Stimulated activated CD4-positive, alpha-beta T cell treated with anti-CD3 and anti-CD28 coated beads, Interleukin-1b, Interleukin-23, amount 100 ng/mL, for 24 hours (primary cell): ENCODE measurements at regions not wholly inside any gene's neighbourhood (a gene's known extent, or its start where the extent isn't known, plus 50 kb on each side); places are given as distances from the start of the nearest gene placed in this dataset.

ENCODE experiments used
- DNase-seq, 4 experiments: peaks; one replicate each; pipeline ENCODE4 v3.0.0-alpha.2; 2020; ENCODE audit warnings: low read depth in 4 of 4, low spot score in 1 of 4

DNA sequence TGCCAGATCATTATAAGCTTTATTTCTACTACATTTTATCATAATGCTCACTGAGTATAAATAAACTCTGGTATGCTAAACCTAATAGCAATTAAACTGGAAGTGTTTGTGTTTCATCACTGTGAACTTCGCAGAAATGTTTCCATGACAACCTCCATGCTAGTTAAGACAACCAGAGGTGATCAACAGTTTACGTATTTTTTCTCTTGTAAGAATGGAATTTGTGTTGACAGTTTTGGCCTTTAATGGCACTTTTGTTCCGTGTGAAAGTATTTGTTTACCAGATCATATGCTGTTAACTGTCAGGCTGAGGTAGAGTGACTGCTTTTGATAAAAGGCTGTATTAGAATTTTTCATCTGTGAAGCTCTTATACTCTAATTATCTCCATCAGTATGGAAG, 212.1 kb upstream of the PPP1R3A start:
- DNase-seq, result no peak

- DNase-seq, result no peak
Observed at GRCh38 chr7:114128880-114129279, 210.1 kb upstream of the PPP1R3A start.

- no peak for DNase-seq
Observed at GRCh38 chr7:114126095-114126494, 207.3 kb upstream of the PPP1R3A start.

- no peak for DNase-seq
Observed at GRCh38 chr7:114112806-114113205, 194.0 kb upstream of the PPP1R3A start.

DNA sequence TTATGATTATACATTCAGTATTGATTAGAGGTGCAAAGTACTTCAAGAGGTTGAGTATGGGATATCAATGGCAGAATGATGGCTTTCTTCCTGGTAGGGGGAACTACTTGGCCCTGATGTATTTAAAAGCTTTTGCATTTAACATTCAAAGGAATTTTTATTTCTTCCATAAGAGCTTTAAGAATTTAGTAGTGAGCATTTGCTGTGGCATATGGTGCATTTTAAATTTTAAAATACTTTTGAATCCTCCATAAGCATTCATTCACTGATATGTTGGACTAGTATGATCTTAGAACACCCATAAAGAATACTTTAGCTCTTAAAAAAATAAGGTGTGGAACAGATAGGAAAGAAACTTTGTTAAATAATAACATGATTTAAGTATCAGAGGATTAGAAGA, 191.9 kb upstream of the PPP1R3A start:
- no peak for DNase-seq

- no peak for DNase-seq
Observed at GRCh38 chr7:114109721-114110120, 190.9 kb upstream of the PPP1R3A start.

GRCh38 chr7:114109304-114109703, 190.5 kb upstream of the PPP1R3A start:
- no peak for DNase-seq

DNA sequence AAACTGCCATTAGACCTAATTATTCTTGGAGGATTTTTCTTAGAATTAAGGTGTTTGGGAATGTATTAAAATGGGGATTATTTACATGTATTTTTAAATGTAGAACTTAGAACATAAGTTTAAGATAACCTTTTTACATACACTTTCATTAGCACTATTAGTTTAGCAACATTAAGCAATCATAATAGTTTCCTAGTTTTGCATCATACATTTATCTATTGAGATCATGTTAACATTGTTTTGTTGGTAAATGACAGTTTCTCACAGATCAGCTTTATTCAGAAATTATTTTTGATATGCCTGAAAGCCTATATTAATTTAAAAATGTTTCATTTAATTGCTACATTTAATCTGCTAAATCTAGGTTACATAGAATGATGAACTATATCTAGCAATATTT, 189.7 kb upstream of the PPP1R3A start:
- DNase-seq, result no peak

DNA sequence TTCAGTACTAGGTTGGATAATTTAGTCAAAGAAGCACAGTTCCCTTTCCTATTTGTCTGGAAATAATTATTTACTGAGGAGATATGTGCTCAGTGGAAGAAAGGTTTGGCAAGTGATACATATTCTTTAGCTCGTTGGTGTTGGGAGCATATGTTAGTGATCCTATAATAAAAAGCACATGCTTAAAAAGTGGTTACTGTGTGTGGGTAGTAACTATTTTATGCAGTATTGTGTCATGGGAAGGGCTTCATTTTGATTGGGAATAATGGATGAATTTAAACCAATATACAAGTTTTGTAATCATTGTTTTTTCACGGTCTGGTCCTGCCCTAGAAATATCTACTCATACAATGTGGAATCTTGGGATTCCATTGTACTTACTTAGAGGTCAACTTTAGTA, 188.7 kb upstream of the PPP1R3A start:
- no peak for DNase-seq

DNA sequence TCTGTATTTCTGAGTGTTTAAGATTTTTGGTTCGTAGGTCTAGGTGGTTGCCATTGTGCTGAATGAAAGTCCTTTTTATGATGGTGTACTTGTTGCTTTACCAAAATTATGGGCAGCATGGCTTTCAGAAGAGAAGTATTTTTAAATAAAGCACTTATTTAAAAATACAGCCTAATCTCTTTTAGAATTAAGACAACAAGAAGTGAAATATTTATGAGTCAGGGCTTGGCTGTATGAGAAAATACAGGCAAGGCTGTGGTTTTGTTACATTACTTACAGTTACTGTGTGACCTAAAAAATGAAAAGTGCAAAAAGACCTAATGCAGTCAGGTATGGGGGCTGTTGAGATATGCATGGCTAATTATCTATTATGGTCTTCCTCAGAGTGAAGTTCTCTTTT, 185.2 kb upstream of the PPP1R3A start:
- DNase-seq, result no peak

DNA sequence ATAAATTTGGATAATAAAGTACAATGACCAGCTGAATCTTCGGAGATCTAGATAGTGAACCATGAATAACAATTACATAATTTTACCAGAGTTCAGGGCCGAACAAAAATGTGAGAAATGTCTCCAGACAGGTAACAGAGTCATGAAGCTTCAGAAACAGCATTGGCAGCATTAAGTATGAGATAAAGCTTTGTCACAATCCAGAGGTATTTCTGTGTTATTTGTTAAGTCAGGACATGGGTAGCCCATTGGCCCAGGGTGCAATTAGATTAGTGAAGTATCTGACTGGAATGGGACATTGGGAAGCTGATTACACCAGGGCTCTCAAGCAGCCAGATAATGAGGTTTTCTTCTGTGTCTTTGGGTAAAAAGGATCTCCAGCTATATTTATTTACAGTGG, 184.2 kb upstream of the PPP1R3A start:
- no peak for DNase-seq

DNA sequence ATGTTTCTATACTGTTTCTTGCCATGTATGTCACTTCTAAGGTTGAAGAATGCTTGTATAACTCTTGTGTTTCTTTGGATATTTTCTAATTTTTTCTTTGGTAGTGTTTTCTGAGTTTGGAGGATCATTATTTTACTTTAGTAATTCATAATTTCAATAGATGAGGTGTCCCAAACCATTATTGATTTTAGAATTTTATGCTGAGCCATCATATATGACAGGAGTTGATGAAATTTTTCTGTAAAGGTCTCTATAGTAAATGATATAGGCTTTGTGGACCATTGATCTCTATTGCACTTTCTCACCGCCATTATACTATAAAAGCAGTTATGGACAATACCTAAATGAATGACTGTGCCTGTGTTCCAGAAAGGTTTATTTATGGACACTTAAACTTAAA, 183.3 kb upstream of the PPP1R3A start:
- DNase-seq, result no peak

GRCh38 chr7:114100810-114101209, 182.0 kb upstream of the PPP1R3A start:
- DNase-seq, result no peak

DNA sequence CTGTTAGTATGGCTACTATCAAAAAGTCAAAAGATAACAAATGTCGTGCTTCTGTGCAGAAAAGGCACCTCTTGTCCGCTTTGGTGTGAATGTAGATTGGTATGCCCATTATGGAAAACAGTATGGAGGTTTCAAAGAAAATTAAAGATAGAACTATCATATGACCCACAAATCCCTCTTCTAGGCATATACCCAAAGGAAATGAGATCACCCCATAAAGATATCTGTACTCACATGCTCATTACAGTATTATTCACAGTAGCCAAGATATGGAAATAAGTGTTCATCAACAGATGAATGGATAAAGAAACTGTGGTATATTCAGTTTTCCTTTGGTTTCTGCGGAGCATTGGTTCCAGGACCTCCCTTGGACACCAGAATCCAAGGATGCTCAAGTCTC, 180.5 kb upstream of the PPP1R3A start:
- DNase-seq, result no peak

DNA sequence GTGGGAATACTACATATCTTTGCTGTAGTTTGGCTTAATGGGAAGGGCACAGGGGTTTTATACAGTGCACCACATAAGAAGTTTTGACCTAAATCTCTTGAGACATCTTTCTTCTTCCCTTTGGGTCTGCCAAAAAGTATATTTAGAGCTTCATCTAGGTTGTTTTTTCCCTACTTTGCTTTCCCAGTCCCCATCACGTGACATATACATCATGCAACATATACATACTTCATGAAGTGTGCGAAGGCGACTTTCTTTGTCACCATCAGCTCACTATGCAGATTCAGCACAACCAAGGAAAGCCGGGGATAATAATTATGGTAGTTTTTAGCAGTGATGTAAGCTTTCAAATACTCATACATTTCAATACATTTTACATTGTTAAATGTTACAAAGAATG, 177.1 kb upstream of the PPP1R3A start:
- DNase-seq, result no peak

- DNase-seq, result no peak
Observed at GRCh38 chr7:114088470-114088940, 169.7 kb upstream of the PPP1R3A start.

DNA sequence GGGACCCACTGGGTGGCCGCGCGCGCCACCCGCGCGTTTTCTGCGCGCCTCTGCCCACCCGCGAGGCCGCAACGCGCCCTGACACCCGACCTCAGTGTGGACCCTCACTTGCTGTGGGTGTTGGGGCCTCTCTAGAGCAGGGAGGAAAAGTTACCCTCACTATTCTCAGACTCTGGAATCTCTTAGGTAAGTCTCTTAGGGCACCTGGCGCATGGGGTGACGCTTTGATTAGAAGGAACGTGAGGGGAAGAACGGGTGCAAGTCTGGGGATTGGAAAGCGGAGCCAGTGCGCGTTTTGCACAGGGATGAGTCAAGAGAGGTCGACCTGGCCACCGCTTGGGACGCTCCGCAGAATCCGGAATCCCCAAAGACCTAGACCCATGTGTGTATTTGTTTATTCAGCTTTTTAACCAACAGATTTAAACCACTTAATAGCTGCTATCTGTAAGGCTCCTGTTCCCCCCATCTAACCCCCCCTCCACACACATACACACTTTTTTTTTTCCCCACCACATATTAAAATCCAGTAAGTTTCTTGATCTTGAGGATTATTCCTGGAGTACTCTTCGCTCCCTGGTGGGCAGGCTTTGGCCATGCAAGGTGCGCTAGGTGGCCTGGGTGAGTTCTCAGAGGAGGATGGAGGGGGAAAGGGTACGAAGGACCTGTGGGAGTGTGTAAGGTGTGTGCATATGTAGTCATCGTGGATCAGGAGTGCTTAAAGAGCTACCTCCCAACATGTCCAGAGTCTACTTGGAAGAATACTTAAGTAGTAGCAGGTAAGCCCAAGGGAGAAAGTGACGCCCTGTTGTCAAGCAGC, 169.1 kb upstream of the PPP1R3A start:
- no peak for DNase-seq

- no peak for DNase-seq
Observed at GRCh38 chr7:114086914-114087652, 168.3 kb upstream of the PPP1R3A start.

DNA sequence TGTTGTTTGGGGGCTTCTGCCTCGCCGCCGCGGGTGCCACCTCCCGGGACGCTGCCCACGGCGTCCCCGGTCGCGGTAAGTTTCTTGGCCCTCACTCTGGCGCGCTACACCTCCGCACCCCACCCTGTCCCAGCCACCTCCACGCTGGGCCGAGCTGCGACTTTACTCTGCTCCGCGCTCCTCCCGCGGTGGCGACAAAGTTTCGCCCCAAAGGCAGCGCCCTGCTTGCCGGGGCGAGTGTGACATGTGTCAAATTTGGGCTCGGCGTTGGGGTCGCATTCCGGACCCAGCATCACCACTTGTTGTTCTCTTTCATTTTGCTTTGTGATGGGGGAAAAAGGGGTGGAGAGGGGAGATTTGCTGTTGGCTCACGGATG, 167.7 kb upstream of the PPP1R3A start:
- DNase-seq, result no peak

DNA sequence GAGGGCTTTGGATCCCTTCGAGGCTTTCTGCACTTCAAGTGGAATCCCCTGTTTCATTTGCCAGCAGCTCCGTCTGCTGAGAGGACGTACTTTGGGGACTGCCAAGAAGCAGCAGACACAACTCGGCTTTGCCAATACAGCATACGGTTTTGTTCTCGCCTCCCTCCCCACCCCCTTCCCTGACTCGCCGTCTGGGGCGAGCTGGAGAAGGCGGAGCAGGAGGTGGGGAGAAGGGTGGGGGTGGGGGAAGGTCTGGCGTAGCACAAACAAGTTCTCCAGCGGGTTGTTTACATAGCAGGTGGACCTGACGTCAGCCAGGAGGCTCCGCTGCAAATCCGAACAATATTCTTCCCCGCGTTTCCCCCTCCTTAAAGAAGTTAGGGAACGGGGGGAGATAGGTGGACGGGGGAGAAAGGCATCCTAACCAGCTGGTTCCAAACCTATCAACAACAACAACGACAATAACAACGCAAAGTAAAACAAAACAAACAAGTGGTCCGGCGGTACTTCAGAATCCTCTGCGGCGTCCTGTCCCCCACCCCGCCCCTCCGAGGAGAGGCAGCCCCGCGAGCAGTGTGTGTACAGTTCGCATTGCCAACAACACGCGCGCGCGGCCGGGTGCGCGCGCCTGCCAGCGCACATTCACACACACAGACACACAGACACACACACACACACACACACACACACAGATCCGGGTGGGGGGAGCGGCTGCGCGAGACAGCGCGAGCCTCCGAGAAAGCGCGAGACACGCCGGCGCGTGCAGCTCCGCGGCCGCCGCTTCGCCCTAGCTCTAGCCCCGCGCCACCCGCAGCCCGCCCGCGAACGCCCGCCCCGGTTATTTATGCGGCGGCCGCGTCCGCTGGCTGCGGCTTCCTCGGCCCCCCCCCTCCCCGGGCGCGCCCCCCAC, 167.0 kb upstream of the PPP1R3A start:
- no peak for DNase-seq

DNA sequence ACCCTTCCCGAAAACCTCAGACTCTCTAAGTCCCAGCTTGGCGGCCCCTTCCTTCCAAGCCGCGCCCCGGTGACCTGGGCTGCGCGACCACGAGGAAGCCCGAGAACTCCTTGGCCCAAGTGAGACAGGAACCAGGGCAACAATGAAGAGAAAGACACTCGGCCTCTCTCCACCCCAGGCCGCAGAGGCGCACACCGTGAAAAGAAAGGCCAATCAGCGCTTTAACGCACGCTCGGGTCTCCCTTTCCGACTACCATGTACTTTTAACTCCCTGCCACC, 166.4 kb upstream of the PPP1R3A start:
- DNase-seq, result no peak
